ENCODE measurements at regions not wholly inside any gene's neighbourhood (a gene's known extent, or its start where the extent isn't known, plus 50 kb on each side); places are given as distances from the start of the nearest gene placed in this dataset.
"Not testable (repeated sequence)": the region's sequence is repeated elsewhere in the genome, so short reads cannot be mapped to it uniquely, and the experiment has no call there.

- intact Hi-C loops (cut with DNase I): no loop called here
- H3K4me3 ChIP-seq: peak overlapping the region; percentile 71 to 83
- H3K27me3 ChIP-seq: no peaks in the 10 kb centered on the region
- no peak for DNase-seq (ENCODE audit: extremely low spot score in 2 of 2)
- no peaks in the 10 kb centered on the region for H3K36me3 ChIP-seq
- no peaks in the 10 kb centered on the region for H3K9me3 ChIP-seq
- peaks cover 4% of the 10 kb centered on the region for H3K4me1 ChIP-seq
- H3K27ac ChIP-seq: peak overlapping the region; percentile 94
- TF ChIP-seq POLR2A (IDR thresholded peaks at IDR 0.05): no peak
Measured at GRCh38 chr5:1634337-1634661, 110.5 kb upstream of the LPCAT1 start.

- intact Hi-C loops (cut with DNase I): no loop called here
- no peaks in the 10 kb centered on the region for H3K36me3 ChIP-seq
- H3K27ac ChIP-seq: peak overlapping the region; percentile 94
- H3K4me3 ChIP-seq: peak overlapping the region; percentile 71 to 83
- no peaks in the 10 kb centered on the region for H3K9me3 ChIP-seq
- H3K27me3 ChIP-seq: no peaks in the 10 kb centered on the region
- TF ChIP-seq POLR2AphosphoS5 (IDR thresholded peaks at IDR 0.05; ENCODE audit: insufficient read depth in 1 of 2, low read depth in 1 of 2) (peak in 1 of 2 donors; percentile 89), CTCF (IDR thresholded peaks at IDR 0.05) (no peak), POLR2A (IDR thresholded peaks at IDR 0.05) (peak in 1 of 2 donors; percentile 74)
- H3K4me1 ChIP-seq: peaks cover 4% of the 10 kb centered on the region
- DNase-seq (ENCODE audit: extremely low spot score in 2 of 2): no peak
Measured at GRCh38 chr5:1633605-1634336, 110.0 kb upstream of the LPCAT1 start.

- H3K9me3 ChIP-seq; H3K36me3 ChIP-seq; H3K4me3 ChIP-seq; H3K27me3 ChIP-seq; H3K27ac ChIP-seq; H3K4me1 ChIP-seq; intact Hi-C loops (cut with DNase I): not testable (repeated sequence)
- peak in 1 of 2 donors; percentile 58 for DNase-seq (ENCODE audit: extremely low spot score in 2 of 2)
Measured at GRCh38 chr5:1631004-1631403, 107.2 kb upstream of the LPCAT1 start.

GRCh38 chr5:1626397-1626796, 102.6 kb upstream of the LPCAT1 start:
- DNase-seq (ENCODE audit: extremely low spot score in 2 of 2); H3K27me3 ChIP-seq; H3K27ac ChIP-seq; H3K4me1 ChIP-seq; H3K9me3 ChIP-seq; intact Hi-C loops (cut with DNase I); H3K36me3 ChIP-seq; H3K4me3 ChIP-seq: not testable (repeated sequence)

GRCh38 chr5:1619531-1619930, 95.8 kb upstream of the LPCAT1 start:
- H3K9me3 ChIP-seq; DNase-seq (ENCODE audit: extremely low spot score in 2 of 2); H3K4me3 ChIP-seq; intact Hi-C loops (cut with DNase I); H3K27me3 ChIP-seq; H3K4me1 ChIP-seq; H3K36me3 ChIP-seq; H3K27ac ChIP-seq: not testable (repeated sequence)

GRCh38 chr5:1618296-1618865, 94.6 kb upstream of the LPCAT1 start:
- intact Hi-C loops (cut with DNase I); H3K36me3 ChIP-seq; DNase-seq (ENCODE audit: extremely low spot score in 2 of 2): not testable (repeated sequence)

GRCh38 chr5:1617236-1617755, 93.5 kb upstream of the LPCAT1 start:
- H3K36me3 ChIP-seq; intact Hi-C loops (cut with DNase I); H3K9me3 ChIP-seq; H3K27me3 ChIP-seq; H3K4me3 ChIP-seq; H3K4me1 ChIP-seq; DNase-seq (ENCODE audit: extremely low spot score in 2 of 2); H3K27ac ChIP-seq: not testable (repeated sequence)

More at GRCh38 chr5:1618296-1618865, 94.6 kb upstream of the LPCAT1 start:
- not testable (repeated sequence) for H3K4me3 ChIP-seq, H3K27me3 ChIP-seq, H3K4me1 ChIP-seq, H3K9me3 ChIP-seq, H3K27ac ChIP-seq

GRCh38 chr5:1613515-1613914, 89.8 kb upstream of the LPCAT1 start:
- H3K27me3 ChIP-seq; H3K27ac ChIP-seq; intact Hi-C loops (cut with DNase I); H3K9me3 ChIP-seq; H3K4me3 ChIP-seq; DNase-seq (ENCODE audit: extremely low spot score in 2 of 2); H3K36me3 ChIP-seq; H3K4me1 ChIP-seq: not testable (repeated sequence)

- H3K27me3 ChIP-seq; DNase-seq (ENCODE audit: extremely low spot score in 2 of 2); H3K36me3 ChIP-seq; H3K27ac ChIP-seq; H3K4me3 ChIP-seq; intact Hi-C loops (cut with DNase I); H3K4me1 ChIP-seq; H3K9me3 ChIP-seq: not testable (repeated sequence)
Measured at GRCh38 chr5:1610526-1610925, 86.8 kb upstream of the LPCAT1 start.

GRCh38 chr5:1609111-1609510, 85.4 kb upstream of the LPCAT1 start:
- H3K27me3 ChIP-seq; intact Hi-C loops (cut with DNase I); DNase-seq (ENCODE audit: extremely low spot score in 2 of 2): not testable (repeated sequence)

GRCh38 chr5:1608336-1608735, 84.6 kb upstream of the LPCAT1 start:
- H3K27me3 ChIP-seq; H3K36me3 ChIP-seq; H3K27ac ChIP-seq; H3K9me3 ChIP-seq; DNase-seq (ENCODE audit: extremely low spot score in 2 of 2); H3K4me1 ChIP-seq; H3K4me3 ChIP-seq; intact Hi-C loops (cut with DNase I): not testable (repeated sequence)

More at GRCh38 chr5:1609111-1609510, 85.4 kb upstream of the LPCAT1 start:
- not testable (repeated sequence) for H3K4me3 ChIP-seq, H3K4me1 ChIP-seq, H3K36me3 ChIP-seq, H3K27ac ChIP-seq, H3K9me3 ChIP-seq

- not testable (repeated sequence) for DNase-seq (ENCODE audit: extremely low spot score in 2 of 2); H3K4me3 ChIP-seq; H3K36me3 ChIP-seq
Measured at GRCh38 chr5:1606951-1607350, 83.2 kb upstream of the LPCAT1 start.

More at GRCh38 chr5:1606951-1607350, 83.2 kb upstream of the LPCAT1 start:
- intact Hi-C loops (cut with DNase I); H3K9me3 ChIP-seq; H3K27me3 ChIP-seq; H3K27ac ChIP-seq; H3K4me1 ChIP-seq: not testable (repeated sequence)
